DOHH2 (cell line): ENCODE measurements at regions not wholly inside any gene's neighbourhood (a gene's known extent, or its start where the extent isn't known, plus 50 kb on each side); places are given as distances from the start of the nearest gene placed in this dataset.

Experiments used
- EZH2phosphoT487 ChIP-seq: fragments of 200-600 bp; sonication (generic); IDR thresholded peaks from 2 replicates; pipeline ENCODE4 v1.6.1; 2017; ENCODE audit warnings: borderline replicate concordance, mild to moderate bottlenecking, antibody characterized with exemption, low read length, moderate library complexity, mixed read lengths
- TF ChIP-seq, protein P1 (sequence below): fragments of 200-600 bp; sonication (generic); IDR thresholded peaks from one replicate; pipeline ENCODE4 v1.5.1; 2014; ENCODE audit warnings: antibody characterized with exemption, mild to moderate bottlenecking, low read depth, low read length; ENCODE audit not compliant: poor library complexity, severe bottlenecking

DNA sequence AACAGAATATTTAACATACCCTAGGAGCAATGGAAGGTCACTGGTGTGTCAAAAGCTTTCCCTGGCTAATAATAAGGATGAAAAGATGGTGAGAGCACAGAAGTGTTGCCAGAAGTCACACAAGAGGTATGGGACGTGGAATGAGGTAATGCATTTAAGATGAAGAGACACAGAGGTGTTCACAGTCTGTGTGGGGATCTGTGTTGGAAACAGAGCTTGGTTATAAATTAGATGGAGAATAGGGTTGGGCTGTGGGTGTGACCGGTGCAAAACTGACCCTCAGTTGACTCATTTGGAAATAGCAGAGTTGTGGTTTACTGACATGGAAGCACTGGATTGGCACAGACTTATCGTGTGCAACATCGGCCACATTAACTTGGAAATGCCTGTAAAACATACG lies 372.5 kb downstream of the SATB2 start:
- TF ChIP-seq, protein P1, sequence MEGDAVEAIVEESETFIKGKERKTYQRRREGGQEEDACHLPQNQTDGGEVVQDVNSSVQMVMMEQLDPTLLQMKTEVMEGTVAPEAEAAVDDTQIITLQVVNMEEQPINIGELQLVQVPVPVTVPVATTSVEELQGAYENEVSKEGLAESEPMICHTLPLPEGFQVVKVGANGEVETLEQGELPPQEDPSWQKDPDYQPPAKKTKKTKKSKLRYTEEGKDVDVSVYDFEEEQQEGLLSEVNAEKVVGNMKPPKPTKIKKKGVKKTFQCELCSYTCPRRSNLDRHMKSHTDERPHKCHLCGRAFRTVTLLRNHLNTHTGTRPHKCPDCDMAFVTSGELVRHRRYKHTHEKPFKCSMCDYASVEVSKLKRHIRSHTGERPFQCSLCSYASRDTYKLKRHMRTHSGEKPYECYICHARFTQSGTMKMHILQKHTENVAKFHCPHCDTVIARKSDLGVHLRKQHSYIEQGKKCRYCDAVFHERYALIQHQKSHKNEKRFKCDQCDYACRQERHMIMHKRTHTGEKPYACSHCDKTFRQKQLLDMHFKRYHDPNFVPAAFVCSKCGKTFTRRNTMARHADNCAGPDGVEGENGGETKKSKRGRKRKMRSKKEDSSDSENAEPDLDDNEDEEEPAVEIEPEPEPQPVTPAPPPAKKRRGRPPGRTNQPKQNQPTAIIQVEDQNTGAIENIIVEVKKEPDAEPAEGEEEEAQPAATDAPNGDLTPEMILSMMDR: no peak
- TF ChIP-seq EZH2phosphoT487: no peak
